Tibial nerve (tissue), 4 donors: ENCODE measurements at regions not wholly inside any gene's neighbourhood (a gene's known extent, or its start where the extent isn't known, plus 50 kb on each side); places are given as distances from the start of the nearest gene placed in this dataset.

Experiments
- CTCF ChIP-seq, 5 experiments: fragments of 200-600 bp in 3 of 5; fragments of 450-650 bp in 2 of 5; sonication (generic) in 3 of 5; IDR thresholded peaks; one replicate each; pipeline ENCODE4 v1.5.1; 2016 to 2019; ENCODE audit warnings: antibody characterized with exemption in 5 of 5, mild to moderate bottlenecking in 3 of 5, moderate library complexity in 2 of 5
- EP300 ChIP-seq, 2 donors: sonication (generic); formaldehyde crosslinking; IDR thresholded peaks; one replicate each; pipeline ENCODE4 v1.6.1; 2017; ENCODE audit warnings: antibody characterized with exemption in 2 of 2, mild to moderate bottlenecking in 1 of 2
- POLR2A ChIP-seq, 2 donors: fragments of 450-650 bp; IDR thresholded peaks; one replicate each; pipeline ENCODE4 v1.6.1; 2017; ENCODE audit warnings: antibody characterized with exemption in 2 of 2, mild to moderate bottlenecking in 2 of 2, moderate library complexity in 2 of 2

- TF ChIP-seq CTCF (IDR thresholded peaks at IDR 0.05) (no peak), POLR2A (IDR thresholded peaks at IDR 0.05) (no peak), EP300 (IDR thresholded peaks at IDR 0.05) (no peak)
Measured at GRCh38 chr17:83153681-83154310, 74.4 kb downstream of the METRNL start.
